ENCODE measurements at regions not wholly inside any gene's neighbourhood (a gene's known extent, or its start where the extent isn't known, plus 50 kb on each side); places are given as distances from the start of the nearest gene placed in this dataset.

- no peaks in the 10 kb centered on the region for H3K36me3 Mint-ChIP-seq (ENCODE audit: low read depth)
- no peak overlapping the region for H3K27ac Mint-ChIP-seq
- no peaks in the 10 kb centered on the region for H3K4me1 Mint-ChIP-seq (ENCODE audit: low read depth)
Observed at GRCh38 chr10:2734603-2735002, 332.7 kb upstream of the PFKP start.

GRCh38 chr10:2733278-2733963 is 333.9 kb upstream of the PFKP start:
- no peaks in the 10 kb centered on the region for H3K27me3 Mint-ChIP-seq (ENCODE audit: low read depth)
- H3K27ac Mint-ChIP-seq = no peak overlapping the region
- peaks cover 4% of the 10 kb centered on the region for H3K9me3 Mint-ChIP-seq
- H3K36me3 Mint-ChIP-seq (ENCODE audit: low read depth) = no peaks in the 10 kb centered on the region
- H3K4me1 Mint-ChIP-seq (ENCODE audit: low read depth) = no peaks in the 10 kb centered on the region
- no peak overlapping the region for H3K4me3 Mint-ChIP-seq

More at GRCh38 chr10:2734603-2735002, 332.7 kb upstream of the PFKP start:
- no peak overlapping the region for H3K4me3 Mint-ChIP-seq
- H3K27me3 Mint-ChIP-seq (ENCODE audit: low read depth) = no peaks in the 10 kb centered on the region
- peaks cover 4% of the 10 kb centered on the region for H3K9me3 Mint-ChIP-seq

- peaks cover 4% of the 10 kb centered on the region for H3K9me3 Mint-ChIP-seq
Observed at GRCh38 chr10:2731940-2732339, 335.4 kb upstream of the PFKP start.

GRCh38 chr10:2729197-2729596 is 338.2 kb upstream of the PFKP start:
- peaks cover 4% of the 10 kb centered on the region for H3K9me3 Mint-ChIP-seq
- H3K36me3 Mint-ChIP-seq (ENCODE audit: low read depth) = no peaks in the 10 kb centered on the region
- no peak overlapping the region for H3K4me3 Mint-ChIP-seq
- H3K27me3 Mint-ChIP-seq (ENCODE audit: low read depth) = no peaks in the 10 kb centered on the region
- no peaks in the 10 kb centered on the region for H3K4me1 Mint-ChIP-seq (ENCODE audit: low read depth)
- H3K27ac Mint-ChIP-seq = no peak overlapping the region

More at GRCh38 chr10:2731940-2732339, 335.4 kb upstream of the PFKP start:
- Mint-ChIP-seq H3K4me1 (ENCODE audit: low read depth) (no peaks in the 10 kb centered on the region), H3K27me3 (ENCODE audit: low read depth) (no peaks in the 10 kb centered on the region), H3K36me3 (ENCODE audit: low read depth) (no peaks in the 10 kb centered on the region), H3K27ac (no peak overlapping the region), H3K4me3 (no peak overlapping the region)

- H3K27ac Mint-ChIP-seq = no peak overlapping the region
- H3K9me3 Mint-ChIP-seq = peaks cover 4% of the 10 kb centered on the region
- no peak overlapping the region for H3K4me3 Mint-ChIP-seq
- no peaks in the 10 kb centered on the region for H3K36me3 Mint-ChIP-seq (ENCODE audit: low read depth)
- H3K4me1 Mint-ChIP-seq (ENCODE audit: low read depth) = no peaks in the 10 kb centered on the region
- H3K27me3 Mint-ChIP-seq (ENCODE audit: low read depth) = no peaks in the 10 kb centered on the region
Observed at GRCh38 chr10:2728087-2728486, 339.3 kb upstream of the PFKP start.

- H3K27ac Mint-ChIP-seq = no peak overlapping the region
- no peaks in the 10 kb centered on the region for H3K27me3 Mint-ChIP-seq (ENCODE audit: low read depth)
- no peak overlapping the region for H3K4me3 Mint-ChIP-seq
- H3K9me3 Mint-ChIP-seq = no peaks in the 10 kb centered on the region
- no peaks in the 10 kb centered on the region for H3K4me1 Mint-ChIP-seq (ENCODE audit: low read depth)
- H3K36me3 Mint-ChIP-seq (ENCODE audit: low read depth) = no peaks in the 10 kb centered on the region
Observed at GRCh38 chr10:2716596-2716995, 350.8 kb upstream of the PFKP start.

- Mint-ChIP-seq H3K4me3 (no peak overlapping the region), H3K9me3 (peaks cover 14% of the 10 kb centered on the region), H3K27me3 (ENCODE audit: low read depth) (no peaks in the 10 kb centered on the region), H3K4me1 (ENCODE audit: low read depth) (no peaks in the 10 kb centered on the region), H3K36me3 (ENCODE audit: low read depth) (no peaks in the 10 kb centered on the region), H3K27ac (no peak overlapping the region)
Observed at GRCh38 chr10:2714597-2714996, 352.8 kb upstream of the PFKP start.

GRCh38 chr10:2703953-2704352 is 363.4 kb upstream of the PFKP start:
- Mint-ChIP-seq H3K4me3 (no peak overlapping the region), H3K9me3 (no peaks in the 10 kb centered on the region), H3K36me3 (ENCODE audit: low read depth) (no peaks in the 10 kb centered on the region), H3K27ac (no peak overlapping the region), H3K27me3 (ENCODE audit: low read depth) (no peaks in the 10 kb centered on the region), H3K4me1 (ENCODE audit: low read depth) (no peaks in the 10 kb centered on the region)

GRCh38 chr10:2701802-2702201 is 365.5 kb upstream of the PFKP start:
- Mint-ChIP-seq H3K36me3 (ENCODE audit: low read depth) (no peaks in the 10 kb centered on the region), H3K27ac (no peak overlapping the region), H3K27me3 (ENCODE audit: low read depth) (no peaks in the 10 kb centered on the region), H3K4me1 (ENCODE audit: low read depth) (no peaks in the 10 kb centered on the region), H3K9me3 (no peaks in the 10 kb centered on the region), H3K4me3 (no peak overlapping the region)

GRCh38 chr10:2700626-2701305 is 366.6 kb upstream of the PFKP start:
- Mint-ChIP-seq H3K4me1 (ENCODE audit: low read depth) (no peaks in the 10 kb centered on the region), H3K4me3 (no peak overlapping the region), H3K27me3 (ENCODE audit: low read depth) (no peaks in the 10 kb centered on the region), H3K9me3 (no peaks in the 10 kb centered on the region), H3K36me3 (ENCODE audit: low read depth) (no peaks in the 10 kb centered on the region), H3K27ac (no peak overlapping the region)

GRCh38 chr10:2688958-2689357 is 378.4 kb upstream of the PFKP start:
- Mint-ChIP-seq H3K27me3 (ENCODE audit: low read depth) (no peaks in the 10 kb centered on the region), H3K4me3 (no peak overlapping the region), H3K4me1 (ENCODE audit: low read depth) (no peaks in the 10 kb centered on the region), H3K36me3 (ENCODE audit: low read depth) (no peaks in the 10 kb centered on the region), H3K9me3 (peaks cover 6% of the 10 kb centered on the region), H3K27ac (no peak overlapping the region)

- no peaks in the 10 kb centered on the region for H3K36me3 Mint-ChIP-seq (ENCODE audit: low read depth)
- no peak overlapping the region for H3K4me3 Mint-ChIP-seq
- no peaks in the 10 kb centered on the region for H3K27me3 Mint-ChIP-seq (ENCODE audit: low read depth)
- no peak overlapping the region for H3K27ac Mint-ChIP-seq
- no peaks in the 10 kb centered on the region for H3K4me1 Mint-ChIP-seq (ENCODE audit: low read depth)
- peaks cover 6% of the 10 kb centered on the region for H3K9me3 Mint-ChIP-seq
Observed at GRCh38 chr10:2686691-2687090, 380.7 kb upstream of the PFKP start.

GRCh38 chr10:2682491-2682890 is 384.9 kb upstream of the PFKP start:
- H3K27ac Mint-ChIP-seq = no peak overlapping the region
- H3K9me3 Mint-ChIP-seq = no peaks in the 10 kb centered on the region
- H3K4me1 Mint-ChIP-seq (ENCODE audit: low read depth) = no peaks in the 10 kb centered on the region
- H3K36me3 Mint-ChIP-seq (ENCODE audit: low read depth) = no peaks in the 10 kb centered on the region
- no peak overlapping the region for H3K4me3 Mint-ChIP-seq
- no peaks in the 10 kb centered on the region for H3K27me3 Mint-ChIP-seq (ENCODE audit: low read depth)

- no peak overlapping the region for H3K27ac Mint-ChIP-seq
Observed at GRCh38 chr10:2681891-2682290, 385.5 kb upstream of the PFKP start.

GRCh38 chr10:2680821-2681220 is 386.5 kb upstream of the PFKP start:
- no peaks in the 10 kb centered on the region for H3K9me3 Mint-ChIP-seq
- no peak overlapping the region for H3K4me3 Mint-ChIP-seq
- no peaks in the 10 kb centered on the region for H3K4me1 Mint-ChIP-seq (ENCODE audit: low read depth)
- H3K27me3 Mint-ChIP-seq (ENCODE audit: low read depth) = no peaks in the 10 kb centered on the region
- no peaks in the 10 kb centered on the region for H3K36me3 Mint-ChIP-seq (ENCODE audit: low read depth)
- no peak overlapping the region for H3K27ac Mint-ChIP-seq

More at GRCh38 chr10:2681891-2682290, 385.5 kb upstream of the PFKP start:
- Mint-ChIP-seq H3K9me3 (no peaks in the 10 kb centered on the region), H3K27me3 (ENCODE audit: low read depth) (no peaks in the 10 kb centered on the region), H3K36me3 (ENCODE audit: low read depth) (no peaks in the 10 kb centered on the region), H3K4me1 (ENCODE audit: low read depth) (no peaks in the 10 kb centered on the region), H3K4me3 (no peak overlapping the region)

Measured in T-helper 1 cell treated with Interleukin-12 subunit alpha and Interleukin-12 subunit beta and Interleukin-4 antibody, amounts not matched to agents 30 μg/mL and 1 μg/mL, for 36 hours (primary cell).